ENCODE measurements at regions not wholly inside any gene's neighbourhood (a gene's known extent, or its start where the extent isn't known, plus 50 kb on each side); places are given as distances from the start of the nearest gene placed in this dataset.

GRCh38 chr21:21851657-21852056 is 853.4 kb downstream of the NCAM2 start (continued):
- TF ChIP-seq ZNF592 (IDR thresholded peaks at IDR 0.05): no peak
- TF ChIP-seq, protein P1, sequence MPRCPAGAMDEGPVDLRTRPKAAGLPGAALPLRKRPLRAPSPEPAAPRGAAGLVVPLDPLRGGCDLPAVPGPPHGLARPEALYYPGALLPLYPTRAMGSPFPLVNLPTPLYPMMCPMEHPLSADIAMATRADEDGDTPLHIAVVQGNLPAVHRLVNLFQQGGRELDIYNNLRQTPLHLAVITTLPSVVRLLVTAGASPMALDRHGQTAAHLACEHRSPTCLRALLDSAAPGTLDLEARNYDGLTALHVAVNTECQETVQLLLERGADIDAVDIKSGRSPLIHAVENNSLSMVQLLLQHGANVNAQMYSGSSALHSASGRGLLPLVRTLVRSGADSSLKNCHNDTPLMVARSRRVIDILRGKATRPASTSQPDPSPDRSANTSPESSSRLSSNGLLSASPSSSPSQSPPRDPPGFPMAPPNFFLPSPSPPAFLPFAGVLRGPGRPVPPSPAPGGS (IDR thresholded peaks at IDR 0.05; ENCODE audit: borderline replicate concordance, insufficient read depth, low read depth, low read length, poor library complexity, severe bottlenecking): no peak
- no peak for TF ChIP-seq POLR2A (IDR thresholded peaks at IDR 0.05; ENCODE audit: low read depth, low read length)
- no peak for TF ChIP-seq POLR2AphosphoS5 (IDR thresholded peaks at IDR 0.05; ENCODE audit: low read length)
- TF ChIP-seq SP1 (IDR thresholded peaks at IDR 0.05; ENCODE audit: low read depth, low read length): no peak

DNA sequence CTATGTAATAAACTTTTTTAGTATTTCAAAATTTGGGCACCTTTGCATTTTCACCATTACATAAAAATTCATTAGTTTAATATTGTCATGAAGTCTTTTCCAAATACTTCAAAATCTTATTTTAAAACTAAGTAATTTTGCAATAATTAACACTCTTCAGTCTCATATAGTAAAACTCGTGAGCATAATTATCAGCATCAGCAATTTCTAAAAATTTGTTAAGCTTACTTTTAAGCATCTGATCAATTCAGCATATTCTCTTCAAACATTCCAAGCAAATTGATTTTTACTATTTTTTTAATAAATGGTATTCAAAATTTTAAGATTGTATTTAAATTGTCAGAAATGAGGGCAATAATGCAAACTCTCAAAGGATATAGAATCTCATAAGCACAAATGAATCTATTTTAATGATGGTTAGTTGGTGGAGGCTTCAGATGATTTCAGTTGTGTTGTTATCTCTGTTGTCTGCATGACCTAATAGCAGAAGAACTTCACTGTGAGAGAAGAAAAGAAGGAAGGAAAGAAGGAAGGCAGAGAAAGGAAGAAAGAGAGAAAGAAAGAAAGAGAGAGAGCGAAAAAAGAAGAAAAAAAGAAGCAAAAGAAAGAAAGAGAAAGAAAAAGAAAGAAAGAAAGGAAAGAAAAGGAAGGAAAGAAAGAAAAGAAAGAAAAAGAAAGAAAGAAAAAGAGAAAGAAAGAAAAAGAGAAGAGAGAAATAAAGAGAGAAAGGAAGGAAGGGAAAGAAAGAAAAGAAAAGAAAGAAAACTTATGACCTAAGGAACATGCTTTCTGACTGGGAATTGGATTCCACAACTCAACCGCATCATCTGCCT is 860.5 kb downstream of the NCAM2 start:
- ATAC-seq (no peak), FAIRE-seq (no peak), DNase-seq (ENCODE audit: low read depth, low spot score) (no peak)
- no peaks in the 10 kb centered on the region for H3K79me2 ChIP-seq (ENCODE audit: control insufficient read depth, insufficient read depth, low read length)
- no peaks in the 10 kb centered on the region for H4K20me1 ChIP-seq (ENCODE audit: control insufficient read depth, insufficient read depth)
- no peaks in the 10 kb centered on the region for H3K9me3 ChIP-seq (replicated peaks; ENCODE audit: control insufficient read depth, insufficient read depth, low read length)
- H3K27me3 ChIP-seq (replicated peaks in 1 of 2; ENCODE audit: control insufficient read depth in 2 of 2, insufficient read depth in 2 of 2, low read length in 1 of 2): no peaks in the 10 kb centered on the region
- H3K4me2 ChIP-seq (ENCODE audit: control insufficient read depth, insufficient read depth): no peak overlapping the region
- ChIA-PET SMC1A (ENCODE audit: uncharacterized antibody, unreplicated experiment) (no interaction called here), CTCF (no interaction called here), POLR2A (no interaction called here), RAD21 (ENCODE audit: unreplicated experiment) (no interaction called here)
- no peaks in the 10 kb centered on the region for H3K36me3 ChIP-seq (ENCODE audit: control insufficient read depth in 2 of 2, insufficient read depth in 2 of 2, low read length in 1 of 2)
- no TSS peak for BruUV-seq (replicated peaks)
- 38% methylated on average over 3 of the region's 3 CpGs for WGBS (ENCODE audit: insufficient coverage, insufficient replicate concordance, low lambda C conversion rate, missing lambda C conversion rate)
- in situ Hi-C loops (cut with MboI): no loop called here
- intact Hi-C loops (cut with micrococcal nuclease; ENCODE audit: unreplicated experiment): no loop called here
- H3K9ac ChIP-seq (ENCODE audit: control insufficient read depth, insufficient read depth, low read length): no peak overlapping the region
- H3K27ac ChIP-seq (ENCODE audit: control insufficient read depth, insufficient read depth): no peak overlapping the region
- no peaks in the 10 kb centered on the region for H3K4me1 ChIP-seq (ENCODE audit: control insufficient read depth, insufficient read depth, low read length)
- no peak overlapping the region for H3K4me3 ChIP-seq
- H2AFZ ChIP-seq (ENCODE audit: control insufficient read depth, low read depth, low read length): no peak overlapping the region
- TF ChIP-seq BACH1 (IDR thresholded peaks at IDR 0.05; ENCODE audit: borderline replicate concordance) (no peak), ZNF384 (IDR thresholded peaks at IDR 0.05; ENCODE audit: borderline replicate concordance, low read depth, low read length) (no peak), BRCA1 (IDR thresholded peaks at IDR 0.05; ENCODE audit: low read depth, low read length) (no peak), SPI1 (IDR thresholded peaks at IDR 0.05; ENCODE audit: borderline replicate concordance, insufficient read depth, low read depth, low read length) (no peak), STAT3 (IDR thresholded peaks at IDR 0.05; ENCODE audit: low read depth, low read length) (no peak)
- TF ChIP-seq, protein P2, sequence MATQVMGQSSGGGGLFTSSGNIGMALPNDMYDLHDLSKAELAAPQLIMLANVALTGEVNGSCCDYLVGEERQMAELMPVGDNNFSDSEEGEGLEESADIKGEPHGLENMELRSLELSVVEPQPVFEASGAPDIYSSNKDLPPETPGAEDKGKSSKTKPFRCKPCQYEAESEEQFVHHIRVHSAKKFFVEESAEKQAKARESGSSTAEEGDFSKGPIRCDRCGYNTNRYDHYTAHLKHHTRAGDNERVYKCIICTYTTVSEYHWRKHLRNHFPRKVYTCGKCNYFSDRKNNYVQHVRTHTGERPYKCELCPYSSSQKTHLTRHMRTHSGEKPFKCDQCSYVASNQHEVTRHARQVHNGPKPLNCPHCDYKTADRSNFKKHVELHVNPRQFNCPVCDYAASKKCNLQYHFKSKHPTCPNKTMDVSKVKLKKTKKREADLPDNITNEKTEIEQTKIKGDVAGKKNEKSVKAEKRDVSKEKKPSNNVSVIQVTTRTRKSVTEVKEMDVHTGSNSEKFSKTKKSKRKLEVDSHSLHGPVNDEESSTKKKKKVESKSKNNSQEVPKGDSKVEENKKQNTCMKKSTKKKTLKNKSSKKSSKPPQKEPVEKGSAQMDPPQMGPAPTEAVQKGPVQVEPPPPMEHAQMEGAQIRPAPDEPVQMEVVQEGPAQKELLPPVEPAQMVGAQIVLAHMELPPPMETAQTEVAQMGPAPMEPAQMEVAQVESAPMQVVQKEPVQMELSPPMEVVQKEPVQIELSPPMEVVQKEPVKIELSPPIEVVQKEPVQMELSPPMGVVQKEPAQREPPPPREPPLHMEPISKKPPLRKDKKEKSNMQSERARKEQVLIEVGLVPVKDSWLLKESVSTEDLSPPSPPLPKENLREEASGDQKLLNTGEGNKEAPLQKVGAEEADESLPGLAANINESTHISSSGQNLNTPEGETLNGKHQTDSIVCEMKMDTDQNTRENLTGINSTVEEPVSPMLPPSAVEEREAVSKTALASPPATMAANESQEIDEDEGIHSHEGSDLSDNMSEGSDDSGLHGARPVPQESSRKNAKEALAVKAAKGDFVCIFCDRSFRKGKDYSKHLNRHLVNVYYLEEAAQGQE (IDR thresholded peaks at IDR 0.05; ENCODE audit: low read depth, low read length): no peak
